ENCODE measurements at regions not wholly inside any gene's neighbourhood (a gene's known extent, or its start where the extent isn't known, plus 50 kb on each side); places are given as distances from the start of the nearest gene placed in this dataset.

GRCh38 chr3:76943671-76944070, 96.2 kb upstream of the ROBO2 start:
- no peak for TF ChIP-seq POLR2A (IDR thresholded peaks at IDR 0.05; ENCODE audit: low read depth, low read length)
- no peak for TF ChIP-seq TAF1 (IDR thresholded peaks at IDR 0.05; ENCODE audit: low read depth, low read length)
- no peak for TF ChIP-seq POLR2AphosphoS5 (IDR thresholded peaks at IDR 0.05; ENCODE audit: low read depth, low read length)
- TF ChIP-seq PAX5 (IDR thresholded peaks at IDR 0.05; ENCODE audit: insufficient read depth, low read length, severe bottlenecking), result no peak
- no peak for TF ChIP-seq SPI1 (IDR thresholded peaks at IDR 0.05; ENCODE audit: low read depth, low read length)
